A673 (cell line): ENCODE measurements at regions not wholly inside any gene's neighbourhood (a gene's known extent, or its start where the extent isn't known, plus 50 kb on each side); places are given as distances from the start of the nearest gene placed in this dataset.

Source experiments
- EZH2 ChIP-seq: fragments of 200-600 bp; sonication (generic); IDR thresholded peaks from 2 replicates; pipeline ENCODE4 v1.6.1; 2017; ENCODE audit warnings: borderline replicate concordance, low read depth, mild to moderate bottlenecking, mixed read lengths, antibody characterized with exemption, low read length; ENCODE audit not compliant: poor library complexity, severe bottlenecking
- TF ChIP-seq, protein P1 (sequence below): fragments of 300-800, 200-600 bp; sonication (generic); conservative IDR thresholded peaks from 2 replicates; pipeline ENCODE4 v1.5.1; 2017; ENCODE audit warnings: low read depth, mild to moderate bottlenecking, antibody characterized with exemption, low read length, moderate library complexity, mixed read lengths

DNA sequence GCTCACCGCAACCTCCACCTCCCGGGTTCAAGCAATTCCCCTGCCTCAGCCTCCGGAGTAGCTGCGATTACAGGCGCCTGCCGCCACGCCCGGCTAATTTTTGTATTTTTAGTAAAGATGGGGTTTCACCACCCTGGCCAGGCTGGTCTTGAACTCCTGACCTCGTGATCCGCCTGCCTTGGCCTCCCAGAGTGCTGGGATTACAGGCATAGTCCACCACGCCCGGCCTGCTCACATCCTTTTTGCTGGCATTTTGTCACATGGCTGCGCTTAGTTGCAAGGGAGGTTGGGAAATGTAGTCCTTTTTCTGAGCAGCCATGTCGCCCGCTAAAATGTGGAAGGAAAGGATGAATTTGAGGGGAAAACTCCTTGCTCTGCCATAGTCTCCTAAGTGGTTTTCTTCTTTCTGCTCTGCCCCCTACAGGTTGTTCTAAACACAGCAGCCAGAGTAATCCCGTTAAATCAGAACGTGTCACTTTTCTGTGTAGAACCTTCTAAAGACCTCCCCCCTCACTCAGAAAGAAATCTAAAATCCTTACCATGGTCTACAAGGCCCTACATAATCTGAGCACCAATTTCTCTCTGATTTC lies 57.8 kb upstream of the HSPA9 start:
- TF ChIP-seq, protein P1, sequence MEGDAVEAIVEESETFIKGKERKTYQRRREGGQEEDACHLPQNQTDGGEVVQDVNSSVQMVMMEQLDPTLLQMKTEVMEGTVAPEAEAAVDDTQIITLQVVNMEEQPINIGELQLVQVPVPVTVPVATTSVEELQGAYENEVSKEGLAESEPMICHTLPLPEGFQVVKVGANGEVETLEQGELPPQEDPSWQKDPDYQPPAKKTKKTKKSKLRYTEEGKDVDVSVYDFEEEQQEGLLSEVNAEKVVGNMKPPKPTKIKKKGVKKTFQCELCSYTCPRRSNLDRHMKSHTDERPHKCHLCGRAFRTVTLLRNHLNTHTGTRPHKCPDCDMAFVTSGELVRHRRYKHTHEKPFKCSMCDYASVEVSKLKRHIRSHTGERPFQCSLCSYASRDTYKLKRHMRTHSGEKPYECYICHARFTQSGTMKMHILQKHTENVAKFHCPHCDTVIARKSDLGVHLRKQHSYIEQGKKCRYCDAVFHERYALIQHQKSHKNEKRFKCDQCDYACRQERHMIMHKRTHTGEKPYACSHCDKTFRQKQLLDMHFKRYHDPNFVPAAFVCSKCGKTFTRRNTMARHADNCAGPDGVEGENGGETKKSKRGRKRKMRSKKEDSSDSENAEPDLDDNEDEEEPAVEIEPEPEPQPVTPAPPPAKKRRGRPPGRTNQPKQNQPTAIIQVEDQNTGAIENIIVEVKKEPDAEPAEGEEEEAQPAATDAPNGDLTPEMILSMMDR: peak; percentile 70
- no peak for TF ChIP-seq EZH2
